Vagina (tissue), 2 donors: ENCODE measurements at regions not wholly inside any gene's neighbourhood (a gene's known extent, or its start where the extent isn't known, plus 50 kb on each side); places are given as distances from the start of the nearest gene placed in this dataset.

Source experiments
- DNase-seq, 2 donors: peaks; one replicate each; pipeline ENCODE4 v3.0.0-alpha.2; 2017; ENCODE audit errors: extremely low spot score in 2 of 2
- H3K27ac ChIP-seq: fragments of 200-600 bp; sonication (generic); one replicate; pipeline ENCODE4 v1.5.1; 2019
- H3K27me3 ChIP-seq: fragments of 200-600 bp; sonication (generic); one replicate; pipeline ENCODE4 v1.5.1; 2019
- H3K36me3 ChIP-seq, 2 donors: fragments of 200-600 bp; sonication (generic); one replicate each; pipeline ENCODE4 v1.5.1; 2017 to 2019
- H3K4me1 ChIP-seq: fragments of 200-600 bp; sonication (generic); one replicate; pipeline ENCODE4 v1.5.1; 2019
- H3K4me3 ChIP-seq, 2 donors: fragments of 200-600 bp; sonication (generic); 1 replicate in 1 of 2; 2 replicates in 1 of 2; pipeline ENCODE4 v1.5.1; 2016 to 2019
- H3K9me3 ChIP-seq: fragments of 200-600 bp; sonication (generic); one replicate; pipeline ENCODE4 v1.5.1; 2019
- CTCF ChIP-seq, 3 experiments: fragments of 450-650 bp in 2 of 3; fragments of 200-600 bp in 1 of 3; sonication (generic) in 1 of 3; IDR thresholded peaks; one replicate each; pipeline ENCODE4 v1.5.1; 2017 to 2019; ENCODE audit warnings: antibody characterized with exemption in 3 of 3, mild to moderate bottlenecking in 2 of 3, moderate library complexity in 2 of 3
- POLR2A ChIP-seq, 2 donors: fragments of 450-650 bp; IDR thresholded peaks; one replicate each; pipeline ENCODE4 v1.6.1; 2017; ENCODE audit warnings: antibody characterized with exemption in 2 of 2, mild to moderate bottlenecking in 2 of 2, moderate library complexity in 2 of 2
- POLR2AphosphoS5 ChIP-seq, 2 donors: sonication (generic); formaldehyde crosslinking; IDR thresholded peaks; one replicate each; pipeline ENCODE4 v1.9.0; 2017; ENCODE audit warnings: antibody characterized with exemption in 2 of 2, mild to moderate bottlenecking in 2 of 2, low read depth in 1 of 2; ENCODE audit not compliant: insufficient read depth in 1 of 2
- intact Hi-C: fragments of 100-400 bp; cut with DNase I; formaldehyde crosslinking; loops from one replicate; pipeline ENCODE4 v1.15.1; 2023

- H3K4me1 ChIP-seq, result peaks cover 30% of the 10 kb centered on the region
- no peaks in the 10 kb centered on the region for H3K9me3 ChIP-seq
- H3K4me3 ChIP-seq, result no peak overlapping the region
- TF ChIP-seq POLR2A (IDR thresholded peaks at IDR 0.05), result no peak
- TF ChIP-seq CTCF (IDR thresholded peaks at IDR 0.05), result no peak
- TF ChIP-seq POLR2AphosphoS5 (IDR thresholded peaks at IDR 0.05; ENCODE audit: insufficient read depth in 1 of 2, low read depth in 1 of 2), result no peak
- intact Hi-C loops, result no loop called here
- no peaks in the 10 kb centered on the region for H3K27me3 ChIP-seq
- no peaks in the 10 kb centered on the region for H3K36me3 ChIP-seq
- H3K27ac ChIP-seq, result no peak overlapping the region
- no peak for DNase-seq
These were observed 621.5 kb upstream of the TBL1XR1 start for GRCh38 chr3:177818712-177819240.

- DNase-seq, result no peak
- peaks cover 49% of the 10 kb centered on the region for H3K4me1 ChIP-seq
- no peak for TF ChIP-seq POLR2AphosphoS5 (IDR thresholded peaks at IDR 0.05; ENCODE audit: insufficient read depth in 1 of 2, low read depth in 1 of 2)
- no peak for TF ChIP-seq POLR2A (IDR thresholded peaks at IDR 0.05)
- no peak for TF ChIP-seq CTCF (IDR thresholded peaks at IDR 0.05)
These were observed 623.5 kb upstream of the TBL1XR1 start for GRCh38 chr3:177820683-177821316.

GRCh38 chr3:177822681-177823096 is 625.4 kb upstream of the TBL1XR1 start:
- TF ChIP-seq CTCF (IDR thresholded peaks at IDR 0.05) (no peak), POLR2A (IDR thresholded peaks at IDR 0.05) (no peak), POLR2AphosphoS5 (IDR thresholded peaks at IDR 0.05; ENCODE audit: insufficient read depth in 1 of 2, low read depth in 1 of 2) (no peak)
- Histone ChIP-seq H3K36me3 (no peaks in the 10 kb centered on the region), H3K4me1 (peaks cover 41% of the 10 kb centered on the region), H3K27me3 (no peaks in the 10 kb centered on the region), H3K9me3 (no peaks in the 10 kb centered on the region), H3K4me3 (no peak overlapping the region), H3K27ac (no peak overlapping the region)
- intact Hi-C loops, result no loop called here
- no peak for DNase-seq

More at GRCh38 chr3:177820683-177821316, 623.5 kb upstream of the TBL1XR1 start:
- no peak overlapping the region for H3K4me3 ChIP-seq
- intact Hi-C loops, result no loop called here
- H3K27ac ChIP-seq, result no peak overlapping the region
- H3K27me3 ChIP-seq, result no peaks in the 10 kb centered on the region
- H3K9me3 ChIP-seq, result no peaks in the 10 kb centered on the region
- H3K36me3 ChIP-seq, result no peaks in the 10 kb centered on the region

- Histone ChIP-seq H3K36me3 (no peaks in the 10 kb centered on the region), H3K4me1 (peaks cover 45% of the 10 kb centered on the region), H3K4me3 (no peak overlapping the region), H3K27me3 (no peaks in the 10 kb centered on the region), H3K27ac (peak overlapping the region; percentile 69), H3K9me3 (no peaks in the 10 kb centered on the region)
- TF ChIP-seq CTCF (IDR thresholded peaks at IDR 0.05), result no peak
- TF ChIP-seq POLR2AphosphoS5 (IDR thresholded peaks at IDR 0.05; ENCODE audit: insufficient read depth in 1 of 2, low read depth in 1 of 2), result no peak
- peak in 1 of 2 donors; percentile 88 for DNase-seq
- intact Hi-C loops, result loop anchor here (1.0 kb wide), 1 partner anchor 117 kb away; no protein-coding TSS in a partner anchor
These were observed 626.5 kb upstream of the TBL1XR1 start for GRCh38 chr3:177823701-177824189.

GRCh38 chr3:177824190-177824786 is 627.0 kb upstream of the TBL1XR1 start:
- Histone ChIP-seq H3K27ac (peak overlapping the region; percentile 69), H3K9me3 (no peaks in the 10 kb centered on the region), H3K4me3 (no peak overlapping the region), H3K27me3 (no peaks in the 10 kb centered on the region), H3K36me3 (no peaks in the 10 kb centered on the region), H3K4me1 (peaks cover 45% of the 10 kb centered on the region)
- intact Hi-C loops, result loop anchor here (1.0 kb wide), 1 partner anchor 118 kb away; no protein-coding TSS in a partner anchor
- TF ChIP-seq POLR2A (IDR thresholded peaks at IDR 0.05), result no peak
- no peak for TF ChIP-seq CTCF (IDR thresholded peaks at IDR 0.05)
- TF ChIP-seq POLR2AphosphoS5 (IDR thresholded peaks at IDR 0.05; ENCODE audit: insufficient read depth in 1 of 2, low read depth in 1 of 2), result peak; percentile 25 to 91
- DNase-seq, result peak in 1 of 2 donors; percentile 92
